DND-41 (cell line): ENCODE measurements at regions not wholly inside any gene's neighbourhood (a gene's known extent, or its start where the extent isn't known, plus 50 kb on each side); places are given as distances from the start of the nearest gene placed in this dataset.

Source experiments
- ATAC-seq: fragments of 200-7000 bp; cut with Tn5 transposase; 3 replicates; pipeline ENCODE4 v1.9.1; 2021; ENCODE audit warnings: low read depth; ENCODE audit not compliant: insufficient read depth
- DNase-seq: peaks from one replicate; pipeline ENCODE4 v3.0.0-alpha.2; 2020
- H2AFZ ChIP-seq: 2 replicates; pipeline ENCODE4 v1.6.0; 2012; ENCODE audit warnings: low read depth, low read length
- H3K27ac ChIP-seq: 2 replicates; pipeline ENCODE4 v1.5.1; 2012; ENCODE audit warnings: low read length, inconsistent platforms
- H3K27me3 ChIP-seq: fragments of 200-600 bp; sonication (generic); 2 replicates; pipeline ENCODE4 v1.6.0; 2012; ENCODE audit warnings: low read length, mild to moderate bottlenecking, inconsistent platforms; ENCODE audit not compliant: insufficient read depth, poor library complexity
- H3K36me3 ChIP-seq: 2 replicates; pipeline ENCODE4 v1.5.1; 2012; ENCODE audit warnings: low read length, inconsistent platforms; ENCODE audit not compliant: insufficient read depth
- H3K4me1 ChIP-seq: 2 replicates; pipeline ENCODE4 v1.5.1; 2012; ENCODE audit warnings: mild to moderate bottlenecking, low read length; ENCODE audit not compliant: insufficient read depth
- H3K4me2 ChIP-seq: 2 replicates; pipeline ENCODE4 v1.6.0; 2012; ENCODE audit warnings: mild to moderate bottlenecking, moderate library complexity, low read length, inconsistent platforms; ENCODE audit not compliant: insufficient read depth
- H3K4me3 ChIP-seq, 2 experiments: fragments of 200-600 bp in 1 of 2; shearing (Covaris generic) in 1 of 2; 2 replicates each; pipeline ENCODE4 v1.5.1; 2012 to 2016; ENCODE audit warnings: inconsistent platforms in 2 of 2, low read length in 2 of 2, mild to moderate bottlenecking in 2 of 2, low read depth in 1 of 2, moderate library complexity in 1 of 2
- H3K79me2 ChIP-seq: 2 replicates; pipeline ENCODE4 v1.6.0; 2012; ENCODE audit warnings: low read length, inconsistent platforms; ENCODE audit not compliant: insufficient read depth
- H3K9ac ChIP-seq: 2 replicates; pipeline ENCODE4 v1.6.0; 2012; ENCODE audit warnings: low read depth, mild to moderate bottlenecking, inconsistent platforms, low read length, moderate library complexity
- H3K9me3 ChIP-seq: 2 replicates; pipeline ENCODE4 v1.5.1; 2012; ENCODE audit warnings: low read length, moderate library complexity, mild to moderate bottlenecking, inconsistent platforms; ENCODE audit not compliant: insufficient read depth, severe bottlenecking
- H4K20me1 ChIP-seq: 2 replicates; pipeline ENCODE4 v1.6.0; 2012; ENCODE audit warnings: low read length; ENCODE audit not compliant: insufficient read depth
- EZH2 ChIP-seq: IDR thresholded peaks from 3 replicates; pipeline ENCODE4 v1.6.1; 2012; ENCODE audit warnings: borderline replicate concordance, low read depth, mild to moderate bottlenecking, moderate library complexity, low read length, inconsistent platforms; ENCODE audit not compliant: severe bottlenecking
- TF ChIP-seq, protein P1 (sequence below): IDR thresholded peaks from 2 replicates; pipeline ENCODE4 v1.5.1; 2012; ENCODE audit warnings: borderline replicate concordance, low read length, moderate library complexity, mild to moderate bottlenecking; ENCODE audit not compliant: poor library complexity, severe bottlenecking; ENCODE audit errors: extremely low read depth

DNA sequence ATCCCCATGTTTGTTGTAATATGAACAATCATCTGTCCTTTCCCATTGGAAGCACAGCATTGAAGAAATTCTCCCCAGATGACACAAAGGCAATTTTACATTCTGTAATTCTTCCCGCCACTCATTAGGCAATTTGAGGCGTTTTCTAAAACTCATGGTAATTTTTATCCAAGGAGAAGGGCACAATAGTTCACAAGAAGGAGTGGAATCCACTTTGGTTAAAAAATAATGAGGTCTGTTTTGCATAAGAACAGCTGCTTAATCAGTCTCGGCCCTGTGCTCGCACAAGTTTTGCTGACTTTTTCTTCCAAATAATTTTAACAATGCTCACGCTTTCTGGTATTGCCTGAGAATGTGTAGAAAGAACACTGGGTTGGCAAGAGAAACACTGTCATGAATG lies 94.0 kb downstream of the CAVIN4 start:
- no peak overlapping the region for H3K4me3 ChIP-seq
- DNase-seq (no peak), ATAC-seq (no peak)
- no peak overlapping the region for H3K27ac ChIP-seq
- H3K79me2 ChIP-seq: no peaks in the 10 kb centered on the region
- H3K9ac ChIP-seq: no peak overlapping the region
- TF ChIP-seq, protein P1, sequence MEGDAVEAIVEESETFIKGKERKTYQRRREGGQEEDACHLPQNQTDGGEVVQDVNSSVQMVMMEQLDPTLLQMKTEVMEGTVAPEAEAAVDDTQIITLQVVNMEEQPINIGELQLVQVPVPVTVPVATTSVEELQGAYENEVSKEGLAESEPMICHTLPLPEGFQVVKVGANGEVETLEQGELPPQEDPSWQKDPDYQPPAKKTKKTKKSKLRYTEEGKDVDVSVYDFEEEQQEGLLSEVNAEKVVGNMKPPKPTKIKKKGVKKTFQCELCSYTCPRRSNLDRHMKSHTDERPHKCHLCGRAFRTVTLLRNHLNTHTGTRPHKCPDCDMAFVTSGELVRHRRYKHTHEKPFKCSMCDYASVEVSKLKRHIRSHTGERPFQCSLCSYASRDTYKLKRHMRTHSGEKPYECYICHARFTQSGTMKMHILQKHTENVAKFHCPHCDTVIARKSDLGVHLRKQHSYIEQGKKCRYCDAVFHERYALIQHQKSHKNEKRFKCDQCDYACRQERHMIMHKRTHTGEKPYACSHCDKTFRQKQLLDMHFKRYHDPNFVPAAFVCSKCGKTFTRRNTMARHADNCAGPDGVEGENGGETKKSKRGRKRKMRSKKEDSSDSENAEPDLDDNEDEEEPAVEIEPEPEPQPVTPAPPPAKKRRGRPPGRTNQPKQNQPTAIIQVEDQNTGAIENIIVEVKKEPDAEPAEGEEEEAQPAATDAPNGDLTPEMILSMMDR: no peak
- TF ChIP-seq EZH2: no peak
- no peaks in the 10 kb centered on the region for H3K27me3 ChIP-seq
- no peaks in the 10 kb centered on the region for H3K36me3 ChIP-seq
- H3K9me3 ChIP-seq: no peaks in the 10 kb centered on the region
- no peaks in the 10 kb centered on the region for H3K4me1 ChIP-seq
- no peak overlapping the region for H3K4me2 ChIP-seq
- H4K20me1 ChIP-seq: no peaks in the 10 kb centered on the region
- H2AFZ ChIP-seq: no peak overlapping the region

DNA sequence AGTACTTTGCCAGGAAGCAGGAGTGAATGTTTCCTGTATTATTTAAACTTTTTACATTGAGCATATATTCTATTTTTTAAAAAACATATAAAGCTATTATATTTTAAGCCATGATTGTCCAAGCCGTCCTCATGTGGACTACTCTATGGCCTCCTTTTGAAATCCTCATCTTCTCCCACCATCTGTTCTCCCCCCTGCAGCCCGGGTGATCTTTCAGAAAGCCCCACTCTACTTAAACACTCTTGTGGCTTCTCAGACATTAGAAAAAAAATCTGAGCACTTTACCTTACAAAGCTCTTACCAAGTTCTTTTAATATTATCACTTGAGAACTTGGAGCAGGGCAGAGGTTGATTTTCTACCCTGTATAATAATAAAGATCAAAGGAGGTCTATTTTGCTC lies 95.4 kb downstream of the CAVIN4 start:
- H3K36me3 ChIP-seq: no peaks in the 10 kb centered on the region
- no peaks in the 10 kb centered on the region for H4K20me1 ChIP-seq
- no peak overlapping the region for H2AFZ ChIP-seq
- H3K4me1 ChIP-seq: no peaks in the 10 kb centered on the region
- no peaks in the 10 kb centered on the region for H3K27me3 ChIP-seq
- TF ChIP-seq, protein P1: no peak
- no peak for TF ChIP-seq EZH2
- H3K4me2 ChIP-seq: no peak overlapping the region
- no peaks in the 10 kb centered on the region for H3K9me3 ChIP-seq
- DNase-seq (no peak), ATAC-seq (no peak)
- H3K27ac ChIP-seq: no peak overlapping the region
- no peak overlapping the region for H3K9ac ChIP-seq
- no peak overlapping the region for H3K4me3 ChIP-seq
- H3K79me2 ChIP-seq: no peaks in the 10 kb centered on the region

DNA sequence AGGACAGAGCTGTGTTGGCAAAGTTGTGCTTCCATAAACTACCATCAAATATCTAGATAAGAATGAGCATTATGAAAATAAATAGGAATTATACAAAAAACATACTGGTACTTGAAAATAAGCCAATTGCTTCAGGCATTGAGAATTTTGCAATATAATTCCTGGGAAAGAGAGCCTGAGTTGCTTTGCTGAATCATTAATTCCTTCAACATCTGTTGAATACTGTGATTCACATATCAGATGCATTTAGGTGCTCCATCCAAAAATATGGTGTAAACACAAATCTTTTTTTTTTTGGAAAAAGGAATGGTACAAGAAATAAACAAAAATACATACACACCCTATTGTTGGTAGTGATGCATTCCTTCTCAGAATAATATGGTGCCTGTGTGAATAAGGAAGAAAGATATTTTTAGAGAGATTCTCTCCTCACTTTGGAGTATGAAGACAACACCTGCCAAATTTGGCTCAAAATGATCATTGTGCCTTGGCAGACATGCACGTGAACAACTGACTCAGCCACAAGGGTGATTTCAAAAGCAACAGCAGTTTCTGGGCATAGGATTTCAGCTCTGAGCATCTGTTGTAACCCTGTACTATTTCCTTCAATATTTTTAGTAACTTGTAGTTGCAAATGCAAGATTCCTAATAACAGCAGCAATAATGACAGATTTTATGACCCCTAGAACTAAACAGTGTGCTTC lies 96.7 kb downstream of the CAVIN4 start:
- no peaks in the 10 kb centered on the region for H3K27me3 ChIP-seq
- DNase-seq: no peak
- TF ChIP-seq, protein P1: no peak
- no peak for TF ChIP-seq EZH2
- no peak overlapping the region for H3K4me3 ChIP-seq
- no peak overlapping the region for H3K27ac ChIP-seq
- no peaks in the 10 kb centered on the region for H4K20me1 ChIP-seq
- no peak overlapping the region for H3K4me2 ChIP-seq
- no peak for ATAC-seq
- no peak overlapping the region for H2AFZ ChIP-seq
- no peaks in the 10 kb centered on the region for H3K36me3 ChIP-seq
- H3K79me2 ChIP-seq: no peaks in the 10 kb centered on the region
- no peak overlapping the region for H3K9ac ChIP-seq
- no peaks in the 10 kb centered on the region for H3K9me3 ChIP-seq
- no peaks in the 10 kb centered on the region for H3K4me1 ChIP-seq

DNA sequence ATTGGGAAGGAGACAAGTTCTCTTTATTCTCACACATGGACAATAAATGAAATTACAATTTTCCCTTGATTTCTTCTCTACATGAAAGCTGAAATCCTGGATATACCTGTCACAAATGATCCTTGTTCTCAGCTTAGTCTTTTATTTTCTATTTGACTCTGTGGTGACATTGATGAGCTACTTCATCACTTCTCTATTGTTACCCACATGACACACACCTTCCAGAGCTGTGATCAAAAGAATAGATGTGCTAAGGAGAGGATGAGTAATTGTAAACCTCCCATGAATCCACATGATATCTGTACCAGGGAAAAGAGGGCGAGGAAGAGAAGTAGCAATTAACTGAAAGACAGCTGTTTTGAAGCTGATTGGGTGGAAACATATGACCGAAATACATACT lies 102.0 kb downstream of the CAVIN4 start:
- Histone ChIP-seq H2AFZ (no peak overlapping the region), H4K20me1 (no peaks in the 10 kb centered on the region), H3K36me3 (no peaks in the 10 kb centered on the region), H3K9me3 (no peaks in the 10 kb centered on the region), H3K4me3 (no peak overlapping the region), H3K4me2 (no peak overlapping the region), H3K27ac (no peak overlapping the region), H3K79me2 (no peaks in the 10 kb centered on the region), H3K27me3 (no peaks in the 10 kb centered on the region), H3K9ac (no peak overlapping the region), H3K4me1 (no peaks in the 10 kb centered on the region)
- ATAC-seq (no peak), DNase-seq (no peak)
- no peak for TF ChIP-seq EZH2
- TF ChIP-seq, protein P1: no peak
